GM03348 (cell line): ENCODE measurements at regions not wholly inside any gene's neighbourhood (a gene's known extent, or its start where the extent isn't known, plus 50 kb on each side); places are given as distances from the start of the nearest gene placed in this dataset.
"Not testable (repeated sequence)": the region's sequence is repeated elsewhere in the genome, so short reads cannot be mapped to it uniquely, and the experiment has no call there.

Source experiments
- DNase-seq: peaks from one replicate; pipeline ENCODE4 v3.0.0; 2012; ENCODE audit warnings: low spot score

DNA sequence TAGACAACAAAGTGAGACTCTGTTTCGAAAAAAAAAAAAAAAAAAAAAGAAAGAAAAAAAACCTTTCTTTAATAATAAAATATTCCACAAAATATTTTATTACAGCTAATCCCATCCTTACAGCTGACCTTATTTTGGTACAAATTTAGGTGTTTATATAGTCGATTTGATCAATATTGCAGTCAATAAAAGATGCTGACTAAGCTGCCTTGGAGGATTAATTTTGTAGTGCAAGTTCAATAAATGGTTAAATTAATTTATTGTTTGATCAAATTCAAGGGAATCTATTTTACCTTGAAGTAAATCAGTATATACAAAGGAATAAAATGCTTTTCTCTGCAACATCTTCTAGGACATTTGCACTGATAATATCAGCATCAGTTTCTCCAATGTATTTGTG, 1764.3 kb downstream of the NCAM2 start:
- no peak for DNase-seq

DNA sequence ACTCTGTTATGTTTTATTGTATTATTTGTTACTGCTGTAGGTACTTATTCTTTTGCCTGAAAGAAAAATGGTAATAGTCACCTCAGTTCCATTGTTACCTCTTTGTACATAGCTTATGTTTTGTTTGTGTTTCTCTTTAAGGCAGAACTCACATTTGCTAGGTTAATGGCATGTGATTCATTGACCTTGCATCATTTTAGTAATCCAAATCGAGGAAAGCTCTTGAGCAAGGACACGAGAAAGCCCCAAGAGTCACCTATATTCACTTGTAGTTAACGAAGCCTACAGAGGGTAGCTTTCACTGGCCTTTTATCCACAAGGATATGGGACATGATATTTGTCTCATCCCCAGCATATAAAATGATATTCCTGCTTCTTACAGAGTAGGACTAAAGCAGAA, 1765.2 kb downstream of the NCAM2 start:
- DNase-seq: no peak

DNA sequence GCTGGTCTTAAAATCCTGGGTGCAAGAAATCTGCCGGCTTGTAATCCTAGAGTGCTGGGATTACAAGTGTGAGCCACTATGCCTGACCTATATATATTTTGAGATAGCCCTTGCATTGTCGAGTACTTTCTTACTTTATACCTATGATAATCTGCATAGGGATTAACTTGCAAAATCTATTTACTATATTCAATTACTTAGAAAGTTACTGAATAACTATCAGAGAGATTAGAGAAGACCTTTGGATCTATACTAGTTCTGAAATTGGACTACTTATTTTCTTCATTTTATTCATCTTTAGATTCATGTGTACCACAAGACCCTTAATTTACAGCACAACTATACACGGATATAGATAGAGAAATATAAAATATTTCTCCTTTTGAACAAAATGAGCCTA, 1766.0 kb downstream of the NCAM2 start:
- no peak for DNase-seq

DNA sequence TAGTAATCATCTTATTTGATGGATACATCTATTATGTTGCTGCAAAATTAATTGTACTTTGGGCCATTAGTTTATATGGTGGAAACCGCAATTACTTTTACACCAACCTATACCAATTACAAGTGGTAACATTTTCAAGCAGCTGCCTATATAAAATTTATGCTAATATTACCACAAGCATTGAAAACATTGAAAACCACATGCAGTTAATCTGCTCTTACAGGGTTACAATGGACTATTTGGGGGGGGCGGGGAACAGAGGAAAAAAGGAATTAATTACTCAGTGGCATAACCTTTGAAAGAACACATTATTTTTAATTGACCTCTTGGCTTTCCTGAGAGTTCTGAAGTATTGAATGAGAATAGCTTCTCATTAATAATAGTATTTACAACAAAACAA, 1793.2 kb downstream of the NCAM2 start:
- no peak for DNase-seq

DNA sequence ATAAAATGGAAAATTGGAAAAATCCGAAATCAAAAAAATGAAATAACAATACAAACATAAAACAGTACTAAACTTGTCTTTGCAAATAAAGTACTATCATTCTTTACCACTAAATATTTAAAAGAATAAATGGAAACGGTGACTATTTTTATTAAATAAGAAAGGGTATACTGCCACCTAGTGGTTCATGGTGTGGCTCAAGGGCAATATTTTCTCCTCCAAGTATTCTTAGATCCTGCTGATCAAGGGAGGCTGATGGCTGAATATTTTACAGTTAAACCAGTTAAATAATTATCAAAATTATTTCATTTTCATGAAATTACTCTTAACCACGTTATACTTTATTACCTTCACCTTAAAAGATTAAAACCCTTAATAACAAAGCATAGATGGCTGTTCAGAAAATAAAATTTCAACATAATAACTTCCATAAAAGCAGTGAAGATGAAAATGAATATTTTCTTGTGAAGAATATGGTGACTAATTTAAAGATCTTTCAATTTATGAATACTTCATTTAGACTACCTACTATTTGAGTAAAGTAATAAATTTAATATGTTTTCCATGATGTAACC, 1793.9 kb downstream of the NCAM2 start:
- peak; percentile 54 for DNase-seq

DNA sequence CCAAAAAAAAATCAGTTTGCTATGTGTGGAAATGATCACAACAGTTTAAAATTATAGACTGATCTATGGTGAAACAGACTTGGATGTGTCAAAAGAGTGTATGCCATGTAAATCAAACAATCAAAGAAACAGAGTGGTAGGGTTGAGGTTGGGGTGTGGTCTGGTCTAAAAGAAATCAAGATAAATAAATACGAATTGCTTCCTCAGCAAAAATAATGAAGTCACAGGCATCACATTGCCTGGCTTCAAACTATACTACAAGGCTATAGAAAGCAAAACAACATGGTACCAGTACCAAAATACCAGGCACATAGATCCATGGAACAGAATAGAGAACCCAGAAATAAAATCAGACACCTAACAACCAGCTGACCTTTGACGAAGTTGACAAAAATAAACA, 1796.9 kb downstream of the NCAM2 start:
- no peak for DNase-seq

DNA sequence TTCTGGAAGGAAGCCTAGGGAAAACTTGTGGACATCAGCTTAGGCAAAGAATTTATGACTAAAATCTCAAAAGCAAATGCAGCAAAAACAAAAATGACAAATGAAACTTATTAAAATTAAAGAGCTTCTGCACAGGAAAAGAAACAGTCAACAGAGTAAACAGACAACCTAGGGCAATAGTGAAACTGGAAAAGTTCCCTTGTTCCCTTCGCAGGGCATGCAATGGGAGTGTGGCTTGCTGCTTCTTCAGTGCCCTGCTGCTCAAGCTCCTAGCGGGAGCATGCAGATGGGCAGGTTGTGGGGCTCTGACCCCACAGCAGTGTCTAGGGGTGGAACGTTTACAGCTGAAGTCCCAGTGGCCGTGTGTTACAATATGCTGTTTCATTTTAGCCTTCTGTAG, 1797.4 kb downstream of the NCAM2 start:
- no peak for DNase-seq

DNA sequence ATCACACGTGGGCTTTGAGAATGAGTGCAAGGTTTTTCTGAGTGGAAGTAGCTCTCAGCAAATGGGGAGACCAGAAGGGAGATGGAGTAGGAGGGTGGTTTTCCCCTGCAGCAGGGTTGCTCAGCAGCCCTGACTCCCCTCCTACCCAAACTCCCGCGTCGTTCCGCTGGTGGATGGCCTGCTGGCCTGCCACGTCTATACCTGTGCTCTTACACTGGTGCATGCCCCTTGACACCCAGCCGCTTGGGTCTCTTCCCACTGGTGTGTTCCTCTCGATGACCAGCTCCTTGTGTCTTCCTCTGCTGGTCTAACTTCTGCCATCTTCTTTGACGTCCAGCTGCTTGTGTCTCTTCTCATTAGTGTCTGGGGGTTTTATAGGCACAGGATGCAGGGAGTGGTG, 1797.9 kb downstream of the NCAM2 start:
- no peak for DNase-seq

DNA sequence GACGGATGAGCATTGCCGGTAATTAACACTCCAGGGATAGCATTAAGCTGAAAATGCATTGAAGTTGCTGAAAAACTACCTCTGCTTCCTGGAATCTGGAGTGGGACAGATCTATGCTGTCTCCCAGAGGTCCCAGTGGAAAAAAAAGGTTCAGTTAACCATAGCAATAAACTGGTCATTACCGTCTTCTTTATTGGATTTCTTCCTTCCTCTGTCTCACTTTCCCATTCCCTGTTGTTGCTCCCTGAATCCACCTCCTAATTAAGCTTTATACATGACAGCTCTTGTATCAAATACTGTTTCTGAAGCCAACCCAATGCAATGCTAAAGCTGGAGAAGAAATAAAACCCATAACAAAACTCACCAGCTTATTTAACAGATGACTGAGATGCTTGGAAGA, 1805.9 kb downstream of the NCAM2 start:
- DNase-seq: no peak

DNA sequence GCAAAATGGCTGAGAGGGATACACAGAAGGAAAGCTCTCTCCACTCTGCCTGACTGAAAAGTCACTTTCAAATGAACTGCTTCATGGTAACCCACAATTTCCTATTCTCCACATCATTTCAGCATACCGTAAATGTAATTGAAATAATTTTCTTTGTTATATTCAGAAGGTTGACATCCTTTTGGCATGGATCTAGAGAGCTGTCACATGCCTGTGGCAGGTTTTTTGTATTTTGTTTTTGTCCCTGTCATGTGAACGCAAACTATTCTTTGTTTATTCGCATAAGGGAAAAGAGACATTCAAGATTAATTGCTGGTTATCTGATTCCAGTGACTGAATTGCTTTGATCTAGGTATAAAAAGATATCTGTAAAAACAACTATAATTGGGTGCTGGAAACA, 1808.1 kb downstream of the NCAM2 start:
- no peak for DNase-seq

DNA sequence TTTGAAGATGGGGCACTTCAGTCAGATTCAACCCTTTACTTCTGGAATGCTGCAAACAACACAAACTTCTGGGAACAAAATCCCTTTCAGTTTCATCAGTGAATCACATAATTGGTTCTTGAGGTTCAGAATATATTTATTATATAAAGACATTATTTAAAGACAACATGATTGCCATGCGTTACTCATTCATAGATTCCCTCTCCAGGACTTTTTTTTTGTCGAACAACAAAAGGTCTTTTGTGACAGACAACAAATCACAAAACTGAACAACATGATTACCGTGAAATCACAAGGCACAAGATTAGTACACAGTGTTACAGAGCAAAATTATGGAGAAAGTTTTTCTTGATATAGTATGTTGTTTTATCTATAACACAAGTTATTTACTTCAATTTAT, 1815.0 kb downstream of the NCAM2 start:
- no peak for DNase-seq

DNA sequence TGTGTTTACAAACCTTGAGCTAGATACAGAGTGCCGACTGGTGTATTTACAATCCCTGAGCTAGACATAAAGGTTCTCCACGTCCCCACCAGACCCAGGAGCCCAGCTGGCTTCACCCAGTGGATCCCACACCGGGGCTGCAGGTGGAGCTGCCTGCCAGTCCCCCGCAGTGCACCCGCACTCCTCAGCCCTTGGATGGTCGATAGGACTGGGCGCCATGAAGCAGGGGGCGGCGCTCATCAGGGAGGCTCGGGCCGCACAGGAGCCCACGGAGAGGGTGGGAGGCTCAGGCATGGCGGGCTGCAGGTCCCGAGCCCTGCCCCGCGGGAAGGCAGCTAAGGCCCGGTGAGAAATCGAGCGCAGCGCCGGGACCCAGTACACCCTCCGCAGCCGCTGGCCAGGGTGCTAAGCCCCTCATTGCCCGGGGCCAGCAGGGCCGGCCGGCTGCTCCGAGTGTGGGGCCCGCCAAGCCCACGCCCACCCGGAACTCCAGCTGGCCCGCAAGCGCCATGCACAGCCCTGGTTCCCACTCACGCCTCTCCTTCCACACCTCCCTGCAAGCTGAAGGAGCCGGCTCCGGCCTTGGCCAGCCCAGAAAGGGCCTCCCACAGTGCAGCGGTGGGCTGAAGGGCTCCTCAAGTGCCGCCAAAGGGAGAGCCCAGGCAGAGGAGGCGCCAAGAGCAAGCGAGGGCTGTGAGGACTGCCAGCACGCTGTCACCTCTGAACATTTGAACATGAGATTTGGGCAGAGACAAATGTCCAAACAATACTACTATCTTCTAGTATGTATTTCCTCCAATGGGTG, 1820.7 kb downstream of the NCAM2 start:
- not testable (repeated sequence) for DNase-seq

DNA sequence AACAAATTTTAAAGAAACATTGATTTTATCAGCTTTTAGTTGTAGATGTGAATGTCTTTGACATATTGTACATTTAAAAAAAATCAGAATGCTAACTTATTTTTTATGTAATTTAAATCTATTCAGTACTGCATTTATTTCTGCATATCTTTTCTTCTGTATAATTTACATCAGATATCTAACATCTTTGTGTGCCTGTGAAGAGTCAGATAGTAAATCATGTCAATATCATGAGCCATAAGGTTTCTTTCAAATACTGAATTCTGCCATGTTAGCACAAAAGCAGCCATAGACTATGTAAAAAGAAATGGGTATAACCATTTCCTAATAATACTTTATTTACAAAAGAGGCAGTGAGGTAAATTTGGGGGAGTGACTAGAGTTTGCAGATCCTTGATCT, 1829.2 kb downstream of the NCAM2 start:
- DNase-seq: no peak

DNA sequence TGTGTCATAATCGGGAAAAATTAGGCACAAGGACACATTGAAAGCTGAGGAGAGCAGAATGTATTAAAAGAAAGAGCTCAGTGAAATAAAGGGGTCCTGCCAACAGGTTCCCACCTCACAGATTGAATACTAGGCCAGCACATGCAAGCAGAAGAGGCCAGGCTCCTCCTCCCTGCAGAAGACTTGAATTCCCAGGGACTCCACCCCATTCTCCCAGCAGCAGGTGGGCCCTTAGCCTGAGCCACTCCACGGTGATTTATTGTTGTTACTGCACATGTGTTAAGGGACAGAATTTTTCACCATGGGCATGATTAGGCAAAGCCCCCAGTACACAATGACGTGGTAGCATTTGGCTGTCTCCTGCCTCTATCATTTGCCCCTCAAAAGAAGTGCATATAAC, 1844.7 kb downstream of the NCAM2 start:
- no peak for DNase-seq

DNA sequence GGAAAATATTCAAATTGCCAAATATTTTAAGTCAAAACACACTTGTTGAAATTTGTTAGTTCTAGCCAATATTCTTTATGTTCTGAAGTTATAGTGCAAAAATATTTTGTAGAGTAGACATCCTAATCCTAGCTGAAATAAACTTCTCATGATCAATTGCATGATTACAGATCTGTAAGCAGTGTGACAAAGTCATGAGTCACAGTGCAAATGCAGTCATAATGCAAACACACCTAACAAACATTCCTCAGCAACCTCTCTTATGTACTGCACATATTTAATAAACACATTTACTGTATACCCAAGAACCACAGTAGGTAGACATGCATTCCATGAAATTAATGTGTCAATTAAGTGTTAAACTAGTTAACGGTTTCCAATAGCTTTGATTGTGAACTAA, 1857.4 kb downstream of the NCAM2 start:
- DNase-seq: no peak

DNA sequence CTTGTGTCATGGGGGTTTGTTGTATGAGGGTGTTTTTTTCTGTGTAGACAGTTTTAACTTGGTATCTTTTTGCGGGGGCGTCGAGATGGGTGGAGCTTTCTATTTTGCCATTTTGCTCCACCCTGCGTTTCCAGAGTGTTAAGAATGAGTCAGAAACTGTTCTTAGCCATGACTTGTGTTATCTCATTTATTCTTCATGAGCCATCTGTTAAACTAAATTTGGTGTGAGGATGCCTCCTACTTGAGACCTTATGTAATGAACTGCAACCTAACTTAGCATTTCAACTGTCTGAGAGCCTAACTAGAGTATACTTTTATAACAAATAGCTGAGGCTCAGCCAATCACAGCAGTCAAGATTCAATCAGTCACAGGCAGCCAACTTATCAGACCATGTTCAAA, 1873.5 kb downstream of the NCAM2 start:
- no peak for DNase-seq

DNA sequence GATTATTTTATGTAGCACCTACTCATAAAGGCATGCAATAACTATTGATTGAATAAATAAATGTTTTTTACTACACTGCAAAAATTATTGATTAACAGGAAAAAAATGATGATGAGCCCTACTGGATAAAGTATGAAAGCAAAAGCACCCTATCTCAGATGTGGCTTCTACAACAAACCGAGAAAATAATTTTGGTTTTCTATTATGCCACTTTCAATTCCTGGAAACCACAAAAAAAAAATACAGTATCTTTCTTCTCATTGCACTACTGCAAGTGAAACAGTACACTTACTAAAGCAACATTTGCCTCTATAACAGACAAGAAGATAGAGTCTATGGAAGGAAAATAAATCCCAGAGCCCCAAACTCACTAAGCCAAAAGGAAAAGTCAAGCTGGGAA, 1882.4 kb downstream of the NCAM2 start:
- no peak for DNase-seq

DNA sequence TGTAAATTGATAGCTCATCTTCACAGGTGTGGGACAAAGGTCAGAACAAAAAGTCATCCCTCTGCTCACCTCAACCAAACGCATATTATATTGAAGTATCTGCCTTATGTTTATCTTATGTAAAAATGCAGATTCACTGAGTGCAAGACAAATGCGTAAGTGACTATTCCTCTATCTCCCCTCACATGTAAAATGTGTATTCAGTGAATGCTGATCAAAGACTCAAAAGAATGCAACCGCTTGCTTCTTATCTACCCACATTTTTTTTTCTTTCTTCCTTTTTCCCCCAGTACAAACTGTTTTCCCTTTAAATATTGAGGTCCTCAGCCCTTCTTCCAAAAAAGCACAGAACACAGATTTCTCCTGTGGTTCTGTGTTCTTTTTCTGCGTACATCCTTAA, 1882.9 kb downstream of the NCAM2 start:
- DNase-seq: no peak

DNA sequence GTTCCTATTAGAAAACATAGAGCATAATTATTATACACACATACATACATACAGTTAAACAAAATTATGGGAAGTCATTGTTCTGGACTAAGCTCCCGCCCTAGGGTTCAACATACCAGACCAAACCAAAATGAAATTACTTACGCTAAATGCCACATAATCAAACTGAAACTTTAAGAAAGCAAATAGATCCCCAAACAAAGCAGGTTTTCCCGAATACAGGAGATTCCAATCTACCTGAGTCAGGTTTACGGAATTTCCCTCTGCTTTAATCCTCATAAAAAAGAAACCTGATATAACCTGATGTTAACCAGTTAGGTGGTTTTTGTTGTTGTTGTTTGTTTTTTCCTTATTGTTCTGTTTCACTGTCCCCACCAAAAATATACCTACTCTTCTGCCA, 1886.9 kb downstream of the NCAM2 start:
- no peak for DNase-seq

DNA sequence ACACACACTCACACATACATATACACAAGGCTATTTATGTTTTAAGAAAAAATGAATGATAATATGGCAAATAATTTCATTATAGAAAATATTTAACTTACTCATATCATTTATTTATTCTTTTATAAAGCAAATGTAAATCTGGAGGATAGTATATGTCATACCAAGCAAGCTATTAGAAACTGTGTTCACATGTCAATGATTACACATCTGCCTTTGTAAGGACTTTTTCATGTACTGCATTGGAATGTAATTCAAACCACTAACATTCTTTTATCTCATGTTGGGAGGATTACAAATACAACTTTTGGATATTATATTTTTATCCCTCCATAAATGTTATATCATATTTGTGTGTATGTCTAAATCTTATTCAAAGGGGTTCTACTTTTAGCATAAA, 1887.4 kb downstream of the NCAM2 start:
- DNase-seq: no peak

DNA sequence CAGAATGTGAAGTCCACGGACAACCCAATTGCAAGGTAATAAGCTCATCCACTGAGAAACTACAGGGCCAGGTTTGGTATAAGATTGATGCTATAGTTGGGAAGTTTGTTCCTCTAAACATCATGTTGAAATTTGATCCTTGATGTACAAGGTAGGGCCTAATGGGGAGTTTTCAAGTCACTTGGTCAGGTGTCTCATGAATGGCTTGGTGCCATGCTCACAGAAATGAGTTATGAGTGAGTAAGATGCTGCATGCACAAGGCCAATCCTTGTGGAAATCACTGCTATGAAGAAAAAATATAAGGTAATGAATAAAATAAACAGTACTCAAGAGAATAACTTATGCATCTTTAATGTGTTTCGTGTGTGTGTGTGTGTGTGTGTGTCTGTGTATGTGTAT, 1891.2 kb downstream of the NCAM2 start:
- DNase-seq: no peak

DNA sequence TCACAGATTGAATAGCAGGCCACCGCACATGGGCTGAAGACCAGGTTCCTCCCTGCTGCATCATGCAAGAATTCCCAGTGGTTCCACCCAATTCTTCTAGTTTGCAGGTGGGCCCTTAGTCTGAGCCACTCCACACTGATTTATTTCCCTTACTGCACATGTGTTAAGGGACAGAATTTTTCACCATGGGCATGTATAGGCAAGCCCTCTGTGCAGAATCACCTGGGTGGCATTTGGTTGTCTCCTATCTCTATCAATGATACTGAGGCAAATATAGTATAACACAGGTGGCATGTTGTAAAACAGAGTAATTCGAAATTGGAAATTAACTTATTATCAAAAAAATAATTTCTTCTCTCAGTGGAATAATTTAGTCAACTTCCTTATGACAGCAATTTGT, 1892.4 kb downstream of the NCAM2 start:
- no peak for DNase-seq

DNA sequence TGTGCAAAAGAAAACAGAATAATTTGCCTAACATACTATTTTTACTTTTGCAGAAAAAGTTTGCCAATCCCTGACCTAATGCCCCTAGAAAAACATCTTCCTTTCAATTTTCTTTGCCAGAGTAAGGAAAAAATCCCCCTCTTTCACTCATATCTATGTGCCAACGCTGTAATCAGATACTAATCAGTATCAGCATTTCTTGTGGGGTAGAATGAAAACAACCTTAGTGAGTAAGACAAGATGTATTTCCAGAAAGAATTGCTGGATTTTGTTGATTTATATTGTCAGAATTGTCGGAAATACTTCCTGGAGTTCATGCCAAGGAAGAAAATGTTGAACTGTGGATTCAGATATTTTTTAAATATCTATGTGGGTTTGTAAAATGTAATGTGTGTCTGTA, 1893.8 kb downstream of the NCAM2 start:
- no peak for DNase-seq

DNA sequence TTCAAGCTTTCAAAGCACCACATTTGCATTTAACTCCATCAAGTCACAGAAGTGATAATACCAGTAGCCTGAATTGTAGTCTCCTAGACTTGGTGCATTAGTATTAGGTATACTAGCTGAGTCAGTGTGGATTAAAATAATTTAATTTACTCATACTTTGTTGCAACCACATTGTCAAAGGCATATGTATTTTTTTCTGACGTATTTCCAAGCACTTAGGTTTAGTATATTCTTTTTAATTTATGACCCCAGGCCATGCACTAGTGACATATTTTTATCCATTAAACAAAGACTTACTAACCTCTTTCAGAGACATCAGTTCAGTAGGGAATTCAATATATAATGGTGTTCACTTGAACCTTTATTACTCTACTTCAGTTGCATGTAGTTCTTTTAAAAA, 1894.5 kb downstream of the NCAM2 start:
- no peak for DNase-seq
